ACHN (cell line): ENCODE measurements at regions not wholly inside any gene's neighbourhood (a gene's known extent, or its start where the extent isn't known, plus 50 kb on each side); places are given as distances from the start of the nearest gene placed in this dataset.

ENCODE experiments used
- DNase-seq: peaks from one replicate; pipeline ENCODE4 v3.0.0-alpha.2; 2015
- in situ Hi-C: cut with HindIII; loops from 2 replicates; pipeline ENCODE4 v1.10.0; 2017; ENCODE audit warnings: low sequenced_read_pairs, low pct_ligation_motif_present, low pct_unique_long_range_greater_than_20kb

- in situ Hi-C loops: loop anchor here (25.0 kb wide), 1 partner anchor 723 kb away; no protein-coding TSS in a partner anchor
- DNase-seq: no peak
These were observed 360.8 kb downstream of the CRPPA start for GRCh38 chr7:16060502-16060901.

GRCh38 chr7:16055263-16055976 lies 365.9 kb downstream of the CRPPA start:
- no peak for DNase-seq
- in situ Hi-C loops: loop anchor here (25.0 kb wide), 1 partner anchor 718 kb away; no protein-coding TSS in a partner anchor

GRCh38 chr7:16051561-16052255 lies 365.2 kb upstream of the MEOX2 start:
- in situ Hi-C loops: loop anchor here (25.0 kb wide), 1 partner anchor 714 kb away; no protein-coding TSS in a partner anchor
- DNase-seq: no peak

- no peak for DNase-seq
- in situ Hi-C loops: no loop called here
These were observed 359.6 kb upstream of the MEOX2 start for GRCh38 chr7:16046041-16046440.

- in situ Hi-C loops: no loop called here
- no peak for DNase-seq
These were observed 358.8 kb upstream of the MEOX2 start for GRCh38 chr7:16045296-16045695.

GRCh38 chr7:16044645-16045044 lies 358.2 kb upstream of the MEOX2 start:
- DNase-seq: no peak
- in situ Hi-C loops: no loop called here

- DNase-seq: no peak
- in situ Hi-C loops: no loop called here
These were observed 353.9 kb upstream of the MEOX2 start for GRCh38 chr7:16040346-16040745.

GRCh38 chr7:16038906-16039305 lies 352.4 kb upstream of the MEOX2 start:
- no peak for DNase-seq
- in situ Hi-C loops: no loop called here

- no peak for DNase-seq
- in situ Hi-C loops: no loop called here
These were observed 348.9 kb upstream of the MEOX2 start for GRCh38 chr7:16035392-16035791.

- no peak for DNase-seq
- in situ Hi-C loops: no loop called here
These were observed 348.4 kb upstream of the MEOX2 start for GRCh38 chr7:16034866-16035265.

- in situ Hi-C loops: no loop called here
These were observed 347.9 kb upstream of the MEOX2 start for GRCh38 chr7:16034353-16034752.

GRCh38 chr7:16033233-16033632 lies 346.8 kb upstream of the MEOX2 start:
- in situ Hi-C loops: no loop called here
- DNase-seq: no peak

More at GRCh38 chr7:16034353-16034752, 347.9 kb upstream of the MEOX2 start:
- DNase-seq: no peak

GRCh38 chr7:16028636-16029035 lies 342.2 kb upstream of the MEOX2 start:
- DNase-seq: no peak
- in situ Hi-C loops: no loop called here

- no peak for DNase-seq
- in situ Hi-C loops: no loop called here
These were observed 341.6 kb upstream of the MEOX2 start for GRCh38 chr7:16028103-16028502.

GRCh38 chr7:16027396-16027795 lies 340.9 kb upstream of the MEOX2 start:
- DNase-seq: no peak
- in situ Hi-C loops: no loop called here

- in situ Hi-C loops: no loop called here
- no peak for DNase-seq
These were observed 340.0 kb upstream of the MEOX2 start for GRCh38 chr7:16026253-16027020.

- in situ Hi-C loops: no loop called here
- DNase-seq: no peak
These were observed 339.2 kb upstream of the MEOX2 start for GRCh38 chr7:16025696-16026095.

- in situ Hi-C loops: no loop called here
- DNase-seq: no peak
These were observed 337.0 kb upstream of the MEOX2 start for GRCh38 chr7:16023503-16023902.

GRCh38 chr7:16023046-16023445 lies 336.6 kb upstream of the MEOX2 start:
- in situ Hi-C loops: no loop called here

More at GRCh38 chr7:16023046-16023445, 336.6 kb upstream of the MEOX2 start:
- no peak for DNase-seq
